ENCODE measurements at regions not wholly inside any gene's neighbourhood (a gene's known extent, or its start where the extent isn't known, plus 50 kb on each side); places are given as distances from the start of the nearest gene placed in this dataset.

DNA sequence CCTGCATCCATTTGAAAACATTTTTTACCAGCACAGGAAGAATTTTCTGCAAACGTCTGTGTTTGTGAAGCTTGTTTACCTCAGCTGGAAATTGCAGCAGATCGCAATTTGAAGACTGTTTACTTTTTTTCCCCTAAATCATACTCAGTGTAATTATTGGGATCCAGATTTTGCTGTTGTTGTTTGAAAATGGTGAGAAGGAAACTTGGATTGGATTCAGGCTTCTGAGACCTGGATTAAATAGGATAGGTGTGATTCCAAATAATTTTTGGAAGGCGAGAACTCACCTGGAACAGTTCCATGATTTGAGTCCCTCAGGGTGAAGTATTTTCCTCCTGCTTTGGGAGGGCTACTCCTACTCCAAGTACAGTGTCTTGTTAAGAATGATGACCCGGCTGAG is 279.8 kb downstream of the STIM2 start:
- Histone ChIP-seq H3K4me1 (no peaks in the 10 kb centered on the region), H3K4me3 (no peak overlapping the region), H3K9me3 (peaks cover 0 to 11% (median 7%) of the 10 kb centered on the region in 4 donors), H3K27me3 (no peaks in the 10 kb centered on the region), H3K36me3 (no peaks in the 10 kb centered on the region), H3K27ac (replicated peaks in 1 of 4) (no peak overlapping the region)
- no peak for DNase-seq (ENCODE audit: extremely low spot score)
- intact Hi-C loops (cut with DNase I), result no loop called here
- TF ChIP-seq, protein P1, sequence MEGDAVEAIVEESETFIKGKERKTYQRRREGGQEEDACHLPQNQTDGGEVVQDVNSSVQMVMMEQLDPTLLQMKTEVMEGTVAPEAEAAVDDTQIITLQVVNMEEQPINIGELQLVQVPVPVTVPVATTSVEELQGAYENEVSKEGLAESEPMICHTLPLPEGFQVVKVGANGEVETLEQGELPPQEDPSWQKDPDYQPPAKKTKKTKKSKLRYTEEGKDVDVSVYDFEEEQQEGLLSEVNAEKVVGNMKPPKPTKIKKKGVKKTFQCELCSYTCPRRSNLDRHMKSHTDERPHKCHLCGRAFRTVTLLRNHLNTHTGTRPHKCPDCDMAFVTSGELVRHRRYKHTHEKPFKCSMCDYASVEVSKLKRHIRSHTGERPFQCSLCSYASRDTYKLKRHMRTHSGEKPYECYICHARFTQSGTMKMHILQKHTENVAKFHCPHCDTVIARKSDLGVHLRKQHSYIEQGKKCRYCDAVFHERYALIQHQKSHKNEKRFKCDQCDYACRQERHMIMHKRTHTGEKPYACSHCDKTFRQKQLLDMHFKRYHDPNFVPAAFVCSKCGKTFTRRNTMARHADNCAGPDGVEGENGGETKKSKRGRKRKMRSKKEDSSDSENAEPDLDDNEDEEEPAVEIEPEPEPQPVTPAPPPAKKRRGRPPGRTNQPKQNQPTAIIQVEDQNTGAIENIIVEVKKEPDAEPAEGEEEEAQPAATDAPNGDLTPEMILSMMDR (IDR thresholded peaks at IDR 0.05), result no peak
- no peak for TF ChIP-seq POLR2A (IDR thresholded peaks at IDR 0.05; ENCODE audit: low read depth)
- 69% methylated on average over 4 of the region's 4 CpGs for WGBS

DNA sequence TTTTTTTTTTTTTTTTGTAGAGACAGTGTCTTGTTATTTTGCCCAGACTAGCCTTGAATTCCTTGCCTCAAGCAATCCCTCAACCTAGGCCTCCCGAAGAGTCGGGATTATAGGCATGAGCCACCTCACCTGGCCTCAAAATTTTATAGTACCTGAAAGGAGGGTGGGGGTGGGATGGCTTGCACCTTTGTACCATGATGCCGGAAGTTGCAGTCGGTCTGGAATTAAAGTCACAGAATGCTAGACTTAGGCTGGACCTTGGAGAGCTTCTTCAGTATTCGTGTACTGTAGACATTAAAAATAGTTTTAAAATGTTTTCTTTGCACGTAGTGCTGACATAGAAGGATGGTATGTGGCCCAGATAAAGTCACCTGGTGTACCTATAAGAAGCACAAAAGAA is 280.9 kb downstream of the STIM2 start:
- TF ChIP-seq EP300 (IDR thresholded peaks at IDR 0.05) (no peak), POLR2A (IDR thresholded peaks at IDR 0.05; ENCODE audit: low read depth) (no peak), POLR2AphosphoS5 (IDR thresholded peaks at IDR 0.05) (no peak)
- TF ChIP-seq, protein P1 (IDR thresholded peaks at IDR 0.05), result no peak
- H3K27me3 ChIP-seq, result no peaks in the 10 kb centered on the region
- no peaks in the 10 kb centered on the region for H3K36me3 ChIP-seq
- 76% methylated on average over 6 of the region's 6 CpGs for WGBS
- intact Hi-C loops (cut with DNase I), result no loop called here
- peaks cover 0 to 5% (median 0%) of the 10 kb centered on the region in 4 donors for H3K9me3 ChIP-seq
- H3K4me1 ChIP-seq, result no peaks in the 10 kb centered on the region
- no peak overlapping the region for H3K4me3 ChIP-seq
- no peak for DNase-seq (ENCODE audit: extremely low spot score)
- no peak overlapping the region for H3K27ac ChIP-seq (replicated peaks in 1 of 4)

DNA sequence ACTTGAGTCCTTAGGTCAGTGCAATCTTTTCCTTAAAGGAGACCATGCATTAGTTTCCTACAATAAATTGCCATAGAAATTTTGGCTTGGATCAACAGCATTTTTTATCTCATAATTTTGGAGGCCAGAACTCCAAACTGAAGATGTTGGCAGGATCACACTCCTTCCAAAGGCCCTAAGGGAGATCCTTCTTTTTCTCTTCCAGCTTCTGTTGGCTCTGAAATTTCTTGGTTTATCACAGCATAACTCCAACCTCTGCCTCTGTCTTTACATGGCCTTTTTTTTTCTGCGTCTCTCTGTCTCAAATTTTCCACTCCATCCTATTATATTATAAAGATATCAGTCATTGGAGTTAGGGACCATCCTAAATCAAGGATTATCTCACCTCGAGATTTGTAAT is 282.2 kb downstream of the STIM2 start:
- Histone ChIP-seq H3K4me3 (no peak overlapping the region), H3K4me1 (no peaks in the 10 kb centered on the region), H3K27me3 (no peaks in the 10 kb centered on the region), H3K27ac (replicated peaks in 1 of 4) (no peak overlapping the region), H3K36me3 (no peaks in the 10 kb centered on the region), H3K9me3 (peaks cover 0 to 5% (median 0%) of the 10 kb centered on the region in 4 donors)
- WGBS, result 75% methylated on average over 2 of the region's 2 CpGs
- TF ChIP-seq EP300 (IDR thresholded peaks at IDR 0.05) (no peak), POLR2AphosphoS5 (IDR thresholded peaks at IDR 0.05) (no peak), POLR2A (IDR thresholded peaks at IDR 0.05; ENCODE audit: low read depth) (no peak)
- TF ChIP-seq, protein P1 (IDR thresholded peaks at IDR 0.05), result no peak
- DNase-seq (ENCODE audit: extremely low spot score), result no peak
- intact Hi-C loops (cut with DNase I), result no loop called here

DNA sequence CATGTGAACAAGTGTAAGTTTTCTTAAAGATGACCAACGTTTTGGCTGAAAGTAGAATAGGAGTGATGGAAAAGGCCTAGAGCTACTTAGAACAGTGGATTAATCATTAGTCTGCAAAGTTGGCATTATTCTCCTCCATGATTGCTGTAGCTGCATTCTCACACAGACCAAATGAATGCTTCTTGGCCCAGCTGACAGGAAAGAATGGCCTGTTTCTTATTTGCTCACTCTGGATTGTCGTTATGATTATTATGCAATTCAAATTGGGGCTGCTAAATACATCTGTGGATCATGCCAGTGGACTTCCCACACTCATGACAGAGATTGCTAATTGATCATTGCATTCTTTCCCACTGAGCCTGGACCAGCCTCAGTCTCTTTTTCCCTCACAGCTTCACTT is 285.0 kb downstream of the STIM2 start:
- H3K4me1 ChIP-seq, result no peaks in the 10 kb centered on the region
- H3K27ac ChIP-seq (replicated peaks in 1 of 4), result no peak overlapping the region
- no peak overlapping the region for H3K4me3 ChIP-seq
- H3K9me3 ChIP-seq, result no peaks in the 10 kb centered on the region
- WGBS, result 43% methylated on average over 2 of the region's 2 CpGs
- TF ChIP-seq EP300 (IDR thresholded peaks at IDR 0.05), result no peak
- TF ChIP-seq, protein P1 (IDR thresholded peaks at IDR 0.05), result no peak
- no peak for TF ChIP-seq POLR2A (IDR thresholded peaks at IDR 0.05; ENCODE audit: low read depth)
- TF ChIP-seq POLR2AphosphoS5 (IDR thresholded peaks at IDR 0.05), result no peak
- no peak for DNase-seq (ENCODE audit: extremely low spot score)
- H3K27me3 ChIP-seq, result no peaks in the 10 kb centered on the region
- no peaks in the 10 kb centered on the region for H3K36me3 ChIP-seq
- intact Hi-C loops (cut with DNase I), result no loop called here

DNA sequence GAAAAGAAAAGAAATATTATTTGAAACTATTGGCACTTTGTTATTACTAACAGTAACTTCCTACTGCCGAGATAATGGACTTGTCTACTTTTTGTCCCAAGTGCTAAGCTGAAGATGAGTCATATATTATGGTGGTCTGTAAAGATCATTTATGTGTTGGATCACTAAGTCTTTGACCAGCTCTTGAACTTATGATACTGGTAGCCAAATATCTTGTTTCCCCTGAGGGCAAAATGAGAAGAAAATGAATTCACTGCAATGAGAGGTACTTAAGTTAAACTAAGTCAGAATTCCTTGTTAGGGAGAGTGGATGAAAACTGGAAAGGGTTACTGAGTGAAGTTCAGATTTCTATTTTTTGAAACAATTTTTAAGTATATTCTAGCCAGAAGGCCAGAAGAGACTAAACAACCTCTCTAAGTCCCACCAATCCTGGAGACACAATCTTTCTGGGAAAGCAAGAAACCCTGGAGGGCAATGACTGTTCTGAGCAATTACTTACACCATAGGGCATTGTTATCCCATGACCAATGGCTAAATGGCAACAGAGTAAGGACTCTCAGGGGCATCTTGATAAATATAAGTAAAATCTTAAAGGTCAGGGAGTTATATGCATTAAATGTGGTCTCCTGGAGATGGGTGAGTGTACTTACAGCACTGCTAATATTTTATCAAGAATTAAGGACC is 287.7 kb downstream of the STIM2 start:
- H3K4me3 ChIP-seq, result no peak overlapping the region
- H3K9me3 ChIP-seq, result no peaks in the 10 kb centered on the region
- DNase-seq (ENCODE audit: extremely low spot score), result peak; percentile 24
- H3K4me1 ChIP-seq, result no peaks in the 10 kb centered on the region
- TF ChIP-seq, protein P1 (IDR thresholded peaks at IDR 0.05), result no peak
- TF ChIP-seq POLR2AphosphoS5 (IDR thresholded peaks at IDR 0.05) (no peak), EP300 (IDR thresholded peaks at IDR 0.05) (no peak), POLR2A (IDR thresholded peaks at IDR 0.05; ENCODE audit: low read depth) (no peak)
- intact Hi-C loops (cut with DNase I), result no loop called here
- H3K36me3 ChIP-seq, result no peaks in the 10 kb centered on the region
- WGBS, result 90% methylated on average over 1 of the region's 1 CpG
- no peaks in the 10 kb centered on the region for H3K27me3 ChIP-seq
- H3K27ac ChIP-seq (replicated peaks in 1 of 4), result no peak overlapping the region

Measured in esophagus muscularis mucosa (tissue), 4 donors.